H9 (cell line): ENCODE measurements at regions not wholly inside any gene's neighbourhood (a gene's known extent, or its start where the extent isn't known, plus 50 kb on each side); places are given as distances from the start of the nearest gene placed in this dataset.
A peak's percentile ranks its signal among the peaks of the same experiment; 100 is the strongest.

ENCODE experiments used
- DNase-seq: peaks from one replicate; pipeline ENCODE4 v3.0.0-alpha.2; 2017
- H2AFZ ChIP-seq: one replicate; pipeline ENCODE4 v1.6.1; 2013; ENCODE audit warnings: mild to moderate bottlenecking, low read length, control low read depth, moderate library complexity
- H2AK5ac ChIP-seq: 2 replicates; pipeline ENCODE4 v1.6.1; 2013; ENCODE audit warnings: low read length, control low read depth, mixed read lengths; ENCODE audit not compliant: insufficient read length
- H2BK120ac ChIP-seq: one replicate; pipeline ENCODE4 v1.6.1; 2013; ENCODE audit warnings: low read depth, mild to moderate bottlenecking, low read length, control low read depth, inconsistent platforms; ENCODE audit not compliant: poor library complexity, severe bottlenecking
- H2BK12ac ChIP-seq: 2 replicates; pipeline ENCODE4 v1.6.1; 2013; ENCODE audit warnings: low read length, control low read depth, mixed read lengths, low read depth; ENCODE audit not compliant: insufficient read length
- H2BK15ac ChIP-seq: 2 replicates; pipeline ENCODE4 v1.6.1; 2013; ENCODE audit warnings: low read depth, low read length, control low read depth
- H2BK20ac ChIP-seq: one replicate; pipeline ENCODE4 v1.6.1; 2013; ENCODE audit warnings: low read depth, mild to moderate bottlenecking, low read length, control low read depth, inconsistent platforms; ENCODE audit not compliant: poor library complexity, severe bottlenecking
- H2BK5ac ChIP-seq: 2 replicates; pipeline ENCODE4 v1.6.1; 2013; ENCODE audit warnings: low read length, control low read depth, mixed read lengths; ENCODE audit not compliant: insufficient read length
- H3K14ac ChIP-seq: 2 replicates; pipeline ENCODE4 v1.6.1; 2013; ENCODE audit warnings: low read length, control low read depth; ENCODE audit not compliant: insufficient read depth
- H3K18ac ChIP-seq: 2 replicates; pipeline ENCODE4 v1.6.1; 2013; ENCODE audit warnings: low read depth, mild to moderate bottlenecking, mixed read lengths, low read length, control low read depth; ENCODE audit not compliant: insufficient read length
- H3K23ac ChIP-seq: 2 replicates; pipeline ENCODE4 v1.6.1; 2013; ENCODE audit warnings: low read length, control low read depth, mixed read lengths, low read depth; ENCODE audit not compliant: insufficient read length
- H3K23me2 ChIP-seq: 2 replicates; pipeline ENCODE4 v1.6.1; 2013; ENCODE audit warnings: low read depth, mild to moderate bottlenecking, mixed read lengths, low read length, control low read depth; ENCODE audit not compliant: insufficient read length, poor library complexity, severe bottlenecking
- H3K27ac ChIP-seq: 2 replicates; pipeline ENCODE4 v1.5.1; 2013; ENCODE audit warnings: low read length, control low read depth, mixed read lengths, low read depth; ENCODE audit not compliant: insufficient read length
- H3K27me3 ChIP-seq: 2 replicates; pipeline ENCODE4 v1.6.1; 2013; ENCODE audit warnings: low read length, control low read depth, inconsistent platforms; ENCODE audit not compliant: insufficient read depth
- H3K4ac ChIP-seq: 2 replicates; pipeline ENCODE4 v1.6.1; 2013; ENCODE audit warnings: low read depth, mild to moderate bottlenecking, control low read depth, inconsistent platforms, low read length, moderate library complexity
- H3K4me1 ChIP-seq: 2 replicates; pipeline ENCODE4 v1.6.1; 2013; ENCODE audit warnings: low read length, control low read depth, inconsistent platforms; ENCODE audit not compliant: insufficient read depth
- H3K4me2 ChIP-seq: 2 replicates; pipeline ENCODE4 v1.6.1; 2013; ENCODE audit warnings: low read length, control low read depth, mixed read lengths; ENCODE audit not compliant: insufficient read length, insufficient read depth
- H3K56ac ChIP-seq: 2 replicates; pipeline ENCODE4 v1.6.1; 2013; ENCODE audit warnings: low read depth, mild to moderate bottlenecking, mixed read lengths, low read length, control low read depth; ENCODE audit not compliant: insufficient read length
- H3K79me1 ChIP-seq: 2 replicates; pipeline ENCODE4 v1.6.1; 2013; ENCODE audit warnings: low read depth, mild to moderate bottlenecking, moderate library complexity, low read length, control low read depth, inconsistent platforms; ENCODE audit not compliant: insufficient read depth, poor library complexity, severe bottlenecking
- H3K79me2 ChIP-seq: 2 replicates; pipeline ENCODE4 v1.6.1; 2013; ENCODE audit warnings: low read length, control low read depth, inconsistent platforms; ENCODE audit not compliant: insufficient read depth
- H3K9ac ChIP-seq: 2 replicates; pipeline ENCODE4 v1.6.1; 2013; ENCODE audit warnings: low read length, control low read depth, mixed read lengths; ENCODE audit not compliant: insufficient read length; ENCODE audit errors: extremely low read depth
- H3K9me3 ChIP-seq: one replicate; pipeline ENCODE4 v1.6.1; 2013; ENCODE audit warnings: low read depth, low read length, inconsistent platforms; ENCODE audit not compliant: control insufficient read depth
- H3T11ph ChIP-seq: one replicate; pipeline ENCODE4 v1.6.1; 2013; ENCODE audit warnings: mild to moderate bottlenecking, low read length, control low read depth, inconsistent platforms
- H4K20me1 ChIP-seq: one replicate; pipeline ENCODE4 v1.6.1; 2013; ENCODE audit not compliant: control insufficient read depth, insufficient read length, insufficient read depth
- H4K5ac ChIP-seq: 2 replicates; pipeline ENCODE4 v1.6.1; 2013; ENCODE audit warnings: low read depth, mild to moderate bottlenecking, mixed read lengths, low read length, control low read depth; ENCODE audit not compliant: insufficient read length
- H4K8ac ChIP-seq: replicated peaks from 2 replicates; pipeline ENCODE4 v1.6.1; 2013; ENCODE audit warnings: low read length, control low read depth, mixed read lengths, low read depth; ENCODE audit not compliant: insufficient read length
- H4K91ac ChIP-seq: 2 replicates; pipeline ENCODE4 v1.6.1; 2013; ENCODE audit warnings: low read depth, mild to moderate bottlenecking, moderate library complexity, mixed read lengths, low read length, control low read depth; ENCODE audit not compliant: insufficient read length
- H3K27ac Mint-ChIP-seq, 3 experiments: 2 replicates in 2 of 3; 3 replicates in 1 of 3; pipeline ENCODE4 v1.8.0; 2020 to 2021; ENCODE audit warnings: mixed read lengths in 3 of 3, mild to moderate bottlenecking in 1 of 3, moderate library complexity in 1 of 3
- H3K27me3 Mint-ChIP-seq: 2 replicates; pipeline ENCODE4 v1.8.0; 2021; ENCODE audit warnings: low read depth, mild to moderate bottlenecking, moderate library complexity, mixed read lengths
- H3K36me3 Mint-ChIP-seq, 3 experiments: 2 replicates in 2 of 3; 3 replicates in 1 of 3; pipeline ENCODE4 v1.8.0; 2020 to 2021; ENCODE audit warnings: low read depth in 3 of 3, mixed read lengths in 3 of 3; ENCODE audit not compliant: insufficient read depth in 1 of 3
- H3K4me1 Mint-ChIP-seq, 2 experiments: 2 replicates each; pipeline ENCODE4 v1.8.0; 2020; ENCODE audit warnings: mixed read lengths in 2 of 2
- H3K4me3 Mint-ChIP-seq, 2 experiments: 2 replicates in 1 of 2; 3 replicates in 1 of 2; pipeline ENCODE4 v1.8.0; 2020 to 2021; ENCODE audit warnings: mild to moderate bottlenecking in 2 of 2, mixed read lengths in 2 of 2, moderate library complexity in 1 of 2
- H3K9me3 Mint-ChIP-seq, 2 experiments: 2 replicates in 1 of 2; 3 replicates in 1 of 2; pipeline ENCODE4 v1.8.0; 2020; ENCODE audit warnings: mild to moderate bottlenecking in 2 of 2, mixed read lengths in 2 of 2, moderate library complexity in 1 of 2
- WGBS: extraction: QIAGEN DNeasy Blood & Tissue Kit; methylation state at CpG from one replicate; pipeline ENCODE4 v1.1.7; 2013; ENCODE audit warnings: missing lambda C conversion rate, low lambda C conversion rate, mixed read lengths; ENCODE audit not compliant: insufficient read length; ENCODE audit errors: extremely low coverage; 5-methylcytosine and 5-hydroxymethylcytosine counted together
- TF ChIP-seq, protein P1 (sequence below): fragments of 200-600 bp; sonication (generic); conservative IDR thresholded peaks from 3 replicates; pipeline ENCODE4 v1.8.0; 2021; ENCODE audit warnings: antibody characterized with exemption, mild to moderate bottlenecking

DNA sequence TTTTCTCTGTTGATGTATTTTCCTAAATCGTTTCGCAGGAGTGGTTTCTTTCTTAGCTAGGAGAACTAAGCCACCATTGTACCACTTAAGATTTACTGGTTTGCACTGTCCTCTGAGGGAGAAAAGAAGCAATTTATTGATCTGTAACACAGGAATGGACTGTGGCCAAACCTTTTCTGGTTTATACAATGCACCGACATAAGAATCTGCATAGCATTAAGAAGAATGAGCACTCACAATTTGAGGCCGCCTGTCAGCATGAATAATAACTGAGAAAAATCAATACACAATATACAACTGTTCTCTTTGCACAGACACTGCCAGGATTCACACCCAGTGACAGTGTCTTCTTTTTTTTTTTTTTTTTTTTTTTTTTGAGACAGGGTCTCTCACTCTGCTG lies 168.6 kb upstream of the DMRT1 start:
- H3K4me2 ChIP-seq: no peak overlapping the region
- no peak overlapping the region for H4K8ac ChIP-seq
- H3T11ph ChIP-seq: no peak overlapping the region
- no peaks in the 10 kb centered on the region for H3K23me2 ChIP-seq
- no peak overlapping the region for H4K91ac ChIP-seq
- peaks cover 4% of the 10 kb centered on the region; the same call in 1 of the 2 replicates for H3K4me1 ChIP-seq
- TF ChIP-seq, protein P1, sequence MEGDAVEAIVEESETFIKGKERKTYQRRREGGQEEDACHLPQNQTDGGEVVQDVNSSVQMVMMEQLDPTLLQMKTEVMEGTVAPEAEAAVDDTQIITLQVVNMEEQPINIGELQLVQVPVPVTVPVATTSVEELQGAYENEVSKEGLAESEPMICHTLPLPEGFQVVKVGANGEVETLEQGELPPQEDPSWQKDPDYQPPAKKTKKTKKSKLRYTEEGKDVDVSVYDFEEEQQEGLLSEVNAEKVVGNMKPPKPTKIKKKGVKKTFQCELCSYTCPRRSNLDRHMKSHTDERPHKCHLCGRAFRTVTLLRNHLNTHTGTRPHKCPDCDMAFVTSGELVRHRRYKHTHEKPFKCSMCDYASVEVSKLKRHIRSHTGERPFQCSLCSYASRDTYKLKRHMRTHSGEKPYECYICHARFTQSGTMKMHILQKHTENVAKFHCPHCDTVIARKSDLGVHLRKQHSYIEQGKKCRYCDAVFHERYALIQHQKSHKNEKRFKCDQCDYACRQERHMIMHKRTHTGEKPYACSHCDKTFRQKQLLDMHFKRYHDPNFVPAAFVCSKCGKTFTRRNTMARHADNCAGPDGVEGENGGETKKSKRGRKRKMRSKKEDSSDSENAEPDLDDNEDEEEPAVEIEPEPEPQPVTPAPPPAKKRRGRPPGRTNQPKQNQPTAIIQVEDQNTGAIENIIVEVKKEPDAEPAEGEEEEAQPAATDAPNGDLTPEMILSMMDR: no peak
- no peak overlapping the region for H2BK20ac ChIP-seq
- H3K79me1 ChIP-seq: no peaks in the 10 kb centered on the region
- peak overlapping the region; percentile 13 for H2AK5ac ChIP-seq
- H3K9ac ChIP-seq: no peak overlapping the region
- H4K5ac ChIP-seq: no peak overlapping the region
- no peaks in the 10 kb centered on the region for H3K9me3 ChIP-seq
- H3K4me3 Mint-ChIP-seq: no peak overlapping the region
- no peak overlapping the region for H2BK120ac ChIP-seq
- no peaks in the 10 kb centered on the region for H3K27me3 Mint-ChIP-seq
- no peak overlapping the region for H3K14ac ChIP-seq
- no peaks in the 10 kb centered on the region for H4K20me1 ChIP-seq
- DNase-seq: no peak
- no peak overlapping the region for H3K27ac Mint-ChIP-seq
- H3K79me2 ChIP-seq: no peaks in the 10 kb centered on the region
- no peak overlapping the region for H2BK12ac ChIP-seq
- no CpG with 5 or more reads among the region's 4 CpGs for WGBS
- no peak overlapping the region for H3K18ac ChIP-seq
- peaks cover 3 to 13% (median 12%) of the 10 kb centered on the region in 3 experiments; a peak in 6 of 7 replicates for H3K36me3 Mint-ChIP-seq
- H3K9me3 Mint-ChIP-seq: peaks cover 7 to 19% of the 10 kb centered on the region in 2 experiments; a peak in 4 of 5 replicates
- H3K27ac ChIP-seq: no peak overlapping the region
- H3K56ac ChIP-seq: no peak overlapping the region
- no peak overlapping the region for H2BK5ac ChIP-seq
- H2AFZ ChIP-seq: no peak overlapping the region
- H2BK15ac ChIP-seq: no peak overlapping the region
- H3K27me3 ChIP-seq: no peaks in the 10 kb centered on the region
- peaks cover 40 to 50% of the 10 kb centered on the region in 2 experiments for H3K4me1 Mint-ChIP-seq
- H3K23ac ChIP-seq: no peak overlapping the region
- H3K4ac ChIP-seq: no peak overlapping the region
